Breast epithelium (tissue), 3 donors: ENCODE measurements at regions not wholly inside any gene's neighbourhood (a gene's known extent, or its start where the extent isn't known, plus 50 kb on each side); places are given as distances from the start of the nearest gene placed in this dataset.

Source experiments
- POLR2A ChIP-seq: fragments of 450-650 bp; IDR thresholded peaks from one replicate; pipeline ENCODE4 v1.6.1; 2016; ENCODE audit warnings: antibody characterized with exemption, mild to moderate bottlenecking, moderate library complexity
- POLR2AphosphoS5 ChIP-seq, 3 donors: sonication (generic); formaldehyde crosslinking; IDR thresholded peaks; one replicate each; pipeline ENCODE4 v1.6.1; 2017; ENCODE audit warnings: antibody characterized with exemption in 3 of 3
- TF ChIP-seq, protein P1 (sequence below), 3 donors: fragments of 450-650 bp; IDR thresholded peaks; one replicate each; pipeline ENCODE4 v1.5.1; 2016 to 2017; ENCODE audit warnings: antibody characterized with exemption in 3 of 3, mild to moderate bottlenecking in 3 of 3, moderate library complexity in 3 of 3

DNA sequence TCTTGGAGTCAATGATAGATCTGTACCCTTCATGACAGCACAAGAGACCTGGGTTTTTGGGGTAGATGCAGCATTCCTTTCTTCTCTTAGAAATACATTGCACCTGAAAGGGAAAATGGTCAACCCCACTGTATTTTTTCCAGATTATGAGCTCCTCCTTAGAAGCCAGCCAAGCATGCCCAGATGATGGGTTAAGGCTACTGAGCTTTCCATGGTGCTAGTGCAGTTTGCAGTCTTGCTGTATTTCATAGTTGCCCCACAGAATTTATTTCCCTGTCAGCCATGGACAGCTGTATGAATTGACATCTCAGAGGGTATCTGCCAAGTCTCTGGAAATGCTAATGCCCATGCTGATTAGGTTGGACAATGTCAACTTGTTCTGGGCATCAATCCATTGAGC, 73.7 kb upstream of the H2AZ1 start:
- TF ChIP-seq, protein P1, sequence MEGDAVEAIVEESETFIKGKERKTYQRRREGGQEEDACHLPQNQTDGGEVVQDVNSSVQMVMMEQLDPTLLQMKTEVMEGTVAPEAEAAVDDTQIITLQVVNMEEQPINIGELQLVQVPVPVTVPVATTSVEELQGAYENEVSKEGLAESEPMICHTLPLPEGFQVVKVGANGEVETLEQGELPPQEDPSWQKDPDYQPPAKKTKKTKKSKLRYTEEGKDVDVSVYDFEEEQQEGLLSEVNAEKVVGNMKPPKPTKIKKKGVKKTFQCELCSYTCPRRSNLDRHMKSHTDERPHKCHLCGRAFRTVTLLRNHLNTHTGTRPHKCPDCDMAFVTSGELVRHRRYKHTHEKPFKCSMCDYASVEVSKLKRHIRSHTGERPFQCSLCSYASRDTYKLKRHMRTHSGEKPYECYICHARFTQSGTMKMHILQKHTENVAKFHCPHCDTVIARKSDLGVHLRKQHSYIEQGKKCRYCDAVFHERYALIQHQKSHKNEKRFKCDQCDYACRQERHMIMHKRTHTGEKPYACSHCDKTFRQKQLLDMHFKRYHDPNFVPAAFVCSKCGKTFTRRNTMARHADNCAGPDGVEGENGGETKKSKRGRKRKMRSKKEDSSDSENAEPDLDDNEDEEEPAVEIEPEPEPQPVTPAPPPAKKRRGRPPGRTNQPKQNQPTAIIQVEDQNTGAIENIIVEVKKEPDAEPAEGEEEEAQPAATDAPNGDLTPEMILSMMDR (IDR thresholded peaks at IDR 0.05): no peak
- TF ChIP-seq POLR2AphosphoS5 (IDR thresholded peaks at IDR 0.05): no peak
- no peak for TF ChIP-seq POLR2A
